Stomach (tissue), 8 donors: ENCODE measurements at regions not wholly inside any gene's neighbourhood (a gene's known extent, or its start where the extent isn't known, plus 50 kb on each side); places are given as distances from the start of the nearest gene placed in this dataset.

Experiments used
- DNase-seq, 2 donors: peaks; one replicate each; pipeline versions ENCODE4 v3.0.0 to v3.0.0-alpha.2; 2013 to 2019
- H3K27ac ChIP-seq, 5 donors: fragments of 200-600 bp in 4 of 5; sonication (generic) in 4 of 5; one replicate each; pipeline ENCODE4 v1.5.1; 2013 to 2019; ENCODE audit warnings: mild to moderate bottlenecking in 1 of 5, moderate library complexity in 1 of 5
- H3K27me3 ChIP-seq, 3 donors: fragments of 200-600 bp; sonication (generic); one replicate each; pipeline ENCODE4 v1.5.1; 2017 to 2019; ENCODE audit warnings: mixed run types in 1 of 3
- H3K36me3 ChIP-seq, 4 donors: fragments of 200-600 bp; sonication (generic); 1 replicate in 3 of 4; 2 replicates in 1 of 4; pipeline ENCODE4 v1.5.1; 2016 to 2019
- H3K4me1 ChIP-seq, 4 donors: fragments of 200-600 bp; sonication (generic); one replicate each; pipeline ENCODE4 v1.5.1; 2016 to 2019
- H3K4me3 ChIP-seq, 4 donors: fragments of 200-600 bp; sonication (generic) in 3 of 4; one replicate each; pipeline ENCODE4 v1.5.1; 2016 to 2019; ENCODE audit warnings: mild to moderate bottlenecking in 1 of 4
- H3K9me3 ChIP-seq, 4 donors: fragments of 200-600 bp; sonication (generic); one replicate each; pipeline ENCODE4 v1.5.1; 2016 to 2019
- CTCF ChIP-seq, 7 experiments: fragments of 450-650 bp in 4 of 7; fragments of 200-600 bp in 3 of 7; sonication (generic) in 3 of 7; IDR thresholded peaks; one replicate each; pipeline ENCODE4 v1.5.1; 2016 to 2019; ENCODE audit warnings: antibody characterized with exemption in 7 of 7, control low read depth in 2 of 7, mild to moderate bottlenecking in 1 of 7
- EP300 ChIP-seq: sonication (generic); formaldehyde crosslinking; IDR thresholded peaks from one replicate; pipeline ENCODE4 v1.6.1; 2017; ENCODE audit warnings: antibody characterized with exemption
- POLR2A ChIP-seq, 4 donors: fragments of 450-650 bp; IDR thresholded peaks; one replicate each; pipeline ENCODE4 v1.6.1; 2016; ENCODE audit warnings: antibody characterized with exemption in 4 of 4, control low read depth in 2 of 4, mild to moderate bottlenecking in 1 of 4, moderate library complexity in 1 of 4
- POLR2AphosphoS5 ChIP-seq, 3 donors: sonication (generic); formaldehyde crosslinking; IDR thresholded peaks; one replicate each; pipeline ENCODE4 v1.6.1; 2016; ENCODE audit warnings: antibody characterized with exemption in 3 of 3
- WGBS, 5 donors: extraction: QIAGEN DNeasy Blood & Tissue Kit in 3 of 5; methylation state at CpG; one replicate each; pipeline versions ENCODE4 v1.1.5 to v1.1.7; 2013 to 2018; 5-methylcytosine and 5-hydroxymethylcytosine counted together
- intact Hi-C: fragments of 100-400 bp; cut with DNase I; formaldehyde crosslinking; loops from one replicate; pipeline ENCODE4 v1.15.1; 2023; ENCODE audit warnings: low total_unique reads
- donor health status: healthy with polysubstance abuse.
- donor health status: Bipolar disorder and iron deficiency.
- donor health status: healthy.

GRCh38 chr4:53776141-53776540 is 184.9 kb upstream of the LNX1 start:
- WGBS, 5 donors: 86 to 93% (median 89%) methylated on average over 2 of the region's 2 CpGs
- H3K9me3 ChIP-seq: no peaks in the 10 kb centered on the region
- no peak overlapping the region for H3K27ac ChIP-seq
- no peaks in the 10 kb centered on the region for H3K4me1 ChIP-seq
- peaks cover 0 to 6% (median 0%) of the 10 kb centered on the region in 3 donors for H3K27me3 ChIP-seq
- H3K36me3 ChIP-seq: no peaks in the 10 kb centered on the region
- no peak overlapping the region for H3K4me3 ChIP-seq
- DNase-seq: no peak
- TF ChIP-seq POLR2AphosphoS5 (IDR thresholded peaks at IDR 0.05) (no peak), CTCF (IDR thresholded peaks at IDR 0.05) (no peak), EP300 (no peak), POLR2A (IDR thresholded peaks at IDR 0.05) (no peak)
- intact Hi-C loops: no loop called here

GRCh38 chr4:53775381-53775780 is 184.1 kb upstream of the LNX1 start:
- WGBS, 5 donors: 84 to 91% (median 89%) methylated on average over 4 of the region's 4 CpGs
- intact Hi-C loops: no loop called here
- no peak for DNase-seq

GRCh38 chr4:53771326-53771725 is 180.0 kb upstream of the LNX1 start:
- intact Hi-C loops: no loop called here
- Histone ChIP-seq H3K9me3 (no peaks in the 10 kb centered on the region), H3K27me3 (no peaks in the 10 kb centered on the region), H3K27ac (no peak overlapping the region), H3K4me3 (no peak overlapping the region), H3K4me1 (no peaks in the 10 kb centered on the region), H3K36me3 (no peaks in the 10 kb centered on the region)
- DNase-seq: no peak
- TF ChIP-seq POLR2A (IDR thresholded peaks at IDR 0.05) (no peak), CTCF (IDR thresholded peaks at IDR 0.05) (no peak), EP300 (no peak), POLR2AphosphoS5 (IDR thresholded peaks at IDR 0.05) (no peak)
- WGBS, 5 donors: 39 to 79% (median 74%) methylated on average over 3 of the region's 3 CpGs

More at GRCh38 chr4:53775381-53775780, 184.1 kb upstream of the LNX1 start:
- Histone ChIP-seq H3K4me1 (no peaks in the 10 kb centered on the region), H3K4me3 (no peak overlapping the region), H3K27ac (no peak overlapping the region), H3K36me3 (no peaks in the 10 kb centered on the region), H3K9me3 (no peaks in the 10 kb centered on the region), H3K27me3 (peaks cover 0 to 2% (median 0%) of the 10 kb centered on the region in 3 donors)
- no peak for TF ChIP-seq CTCF (IDR thresholded peaks at IDR 0.05)
- no peak for TF ChIP-seq POLR2AphosphoS5 (IDR thresholded peaks at IDR 0.05)
- TF ChIP-seq POLR2A (IDR thresholded peaks at IDR 0.05): no peak
- no peak for TF ChIP-seq EP300

- TF ChIP-seq POLR2A (IDR thresholded peaks at IDR 0.05) (no peak), EP300 (no peak), POLR2AphosphoS5 (IDR thresholded peaks at IDR 0.05) (no peak), CTCF (IDR thresholded peaks at IDR 0.05) (no peak)
- no peaks in the 10 kb centered on the region for H3K27me3 ChIP-seq
- 58 to 66% (median 60%) methylated on average over 2 of the region's 2 CpGs for WGBS, 5 donors
- H3K36me3 ChIP-seq: no peaks in the 10 kb centered on the region
- H3K9me3 ChIP-seq: no peaks in the 10 kb centered on the region
- no peak overlapping the region for H3K27ac ChIP-seq
- intact Hi-C loops: no loop called here
- no peak overlapping the region for H3K4me3 ChIP-seq
- no peak for DNase-seq
- peaks cover 0 to 16% (median 7%) of the 10 kb centered on the region in 4 donors for H3K4me1 ChIP-seq
Observed at GRCh38 chr4:53767482-53767881, 176.2 kb upstream of the LNX1 start.
